NCI-H146 treated with DMSO at 0.1 percent for 48 hours (cell line): ENCODE measurements at regions not wholly inside any gene's neighbourhood (a gene's known extent, or its start where the extent isn't known, plus 50 kb on each side); places are given as distances from the start of the nearest gene placed in this dataset.
"Not testable (repeated sequence)": the region's sequence is repeated elsewhere in the genome, so short reads cannot be mapped to it uniquely, and the experiment has no call there.

Source experiments
- DNase-seq: peaks from one replicate; lab custom pipeline; 2025; ENCODE audit not compliant: unreplicated experiment; lab: John Stamatoyannopoulos, UW

DNA sequence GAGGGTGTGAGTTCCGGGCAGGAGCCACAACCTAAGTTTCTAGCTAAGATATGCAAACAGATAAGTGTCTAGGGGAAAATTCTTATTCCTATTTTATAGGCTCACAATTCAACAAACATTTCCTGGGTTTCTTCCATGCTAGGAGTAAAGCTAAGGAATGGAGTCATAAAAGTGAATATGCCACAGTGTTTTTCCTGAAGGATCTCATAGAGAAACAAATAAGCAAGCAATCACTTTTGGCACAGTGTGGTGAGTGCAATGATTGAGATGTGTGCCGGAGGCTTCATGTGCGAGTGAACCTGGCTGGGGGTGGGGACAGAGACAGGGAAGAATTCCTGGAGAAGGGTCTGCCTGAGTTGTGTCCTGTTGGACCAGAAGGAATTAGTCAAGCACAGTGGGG lies 147.4 kb downstream of the TENT5C start:
- DNase-seq: no peak

DNA sequence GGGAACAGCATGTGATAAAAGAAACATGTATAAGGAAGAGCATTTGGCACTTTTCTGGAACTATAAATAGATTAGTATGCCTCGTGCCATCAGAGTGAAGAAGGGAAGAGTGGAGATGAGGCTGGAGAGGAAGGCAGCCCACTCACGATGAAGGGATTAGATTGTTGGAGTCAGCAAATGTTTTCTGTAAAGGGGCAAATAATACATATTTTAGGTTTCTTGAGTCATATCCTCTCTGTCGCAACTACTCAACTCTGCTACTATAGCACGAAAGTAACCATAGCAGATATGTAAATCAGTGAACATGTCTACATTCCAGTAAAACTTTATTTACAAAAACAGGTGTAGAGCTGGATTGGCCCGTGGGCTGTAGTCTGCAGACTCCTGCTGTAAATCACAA lies 147.8 kb downstream of the TENT5C start:
- no peak for DNase-seq

DNA sequence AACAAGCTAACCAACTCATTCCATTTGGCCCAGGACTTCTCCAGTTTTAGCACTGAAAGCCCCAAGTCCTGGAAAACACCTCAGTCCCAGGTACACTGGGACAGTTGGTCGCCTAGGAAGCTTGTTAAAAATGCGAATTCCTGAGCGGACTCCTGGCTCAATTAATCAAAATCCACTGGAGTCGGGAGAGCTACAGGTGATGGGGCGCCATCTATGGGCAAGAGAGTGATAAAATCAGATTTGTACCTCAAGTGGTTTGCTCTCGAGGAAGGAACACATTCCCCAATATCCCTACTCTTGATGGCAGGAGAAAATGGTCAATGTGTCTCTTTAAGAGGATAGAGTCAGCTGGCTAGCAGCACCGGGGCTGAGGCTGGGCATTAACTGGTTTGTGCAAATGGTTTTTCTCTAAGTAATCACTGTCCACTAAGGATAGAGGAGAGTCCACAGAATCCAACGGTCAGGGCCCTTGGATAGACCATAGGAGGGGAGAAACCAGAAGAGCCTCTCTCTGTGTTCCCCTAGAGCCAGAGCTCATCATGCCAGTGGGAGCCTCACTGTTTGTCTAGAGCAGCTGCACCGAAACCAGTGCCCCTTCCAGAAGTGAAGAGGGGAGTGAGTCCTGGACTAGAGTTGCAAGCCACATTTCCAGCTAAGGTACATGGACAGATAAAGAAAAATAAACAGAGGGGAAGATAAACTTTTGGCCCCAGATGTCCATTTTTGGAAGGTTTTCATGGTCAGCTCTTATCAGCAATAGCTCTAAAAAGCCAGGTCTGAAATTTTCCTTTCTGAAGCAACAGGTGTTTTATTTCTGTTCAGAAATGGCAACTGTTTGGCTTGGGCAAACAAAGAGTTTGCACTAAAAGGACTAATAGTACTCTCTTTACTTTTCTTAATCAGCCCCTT lies 148.5 kb downstream of the TENT5C start:
- DNase-seq: peak; percentile 83

DNA sequence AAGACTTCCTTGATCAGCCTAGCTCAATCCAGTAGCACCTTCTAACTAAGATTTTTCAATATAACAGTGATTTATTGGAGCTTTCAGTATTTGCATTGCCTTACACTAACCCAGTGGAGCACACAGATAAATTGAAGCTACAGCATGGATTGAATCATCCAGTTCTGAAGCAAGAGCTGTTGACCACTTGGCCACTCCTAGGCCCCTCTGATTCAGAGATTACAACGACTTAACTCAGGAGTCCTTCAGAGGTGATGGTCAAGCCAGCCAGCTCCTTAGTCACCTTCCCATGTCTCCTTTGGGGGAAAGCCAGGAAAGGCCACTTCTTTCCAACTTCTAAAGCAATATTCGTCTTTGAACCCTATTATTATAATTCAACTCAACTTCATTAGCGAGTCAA lies 151.8 kb downstream of the TENT5C start:
- no peak for DNase-seq

DNA sequence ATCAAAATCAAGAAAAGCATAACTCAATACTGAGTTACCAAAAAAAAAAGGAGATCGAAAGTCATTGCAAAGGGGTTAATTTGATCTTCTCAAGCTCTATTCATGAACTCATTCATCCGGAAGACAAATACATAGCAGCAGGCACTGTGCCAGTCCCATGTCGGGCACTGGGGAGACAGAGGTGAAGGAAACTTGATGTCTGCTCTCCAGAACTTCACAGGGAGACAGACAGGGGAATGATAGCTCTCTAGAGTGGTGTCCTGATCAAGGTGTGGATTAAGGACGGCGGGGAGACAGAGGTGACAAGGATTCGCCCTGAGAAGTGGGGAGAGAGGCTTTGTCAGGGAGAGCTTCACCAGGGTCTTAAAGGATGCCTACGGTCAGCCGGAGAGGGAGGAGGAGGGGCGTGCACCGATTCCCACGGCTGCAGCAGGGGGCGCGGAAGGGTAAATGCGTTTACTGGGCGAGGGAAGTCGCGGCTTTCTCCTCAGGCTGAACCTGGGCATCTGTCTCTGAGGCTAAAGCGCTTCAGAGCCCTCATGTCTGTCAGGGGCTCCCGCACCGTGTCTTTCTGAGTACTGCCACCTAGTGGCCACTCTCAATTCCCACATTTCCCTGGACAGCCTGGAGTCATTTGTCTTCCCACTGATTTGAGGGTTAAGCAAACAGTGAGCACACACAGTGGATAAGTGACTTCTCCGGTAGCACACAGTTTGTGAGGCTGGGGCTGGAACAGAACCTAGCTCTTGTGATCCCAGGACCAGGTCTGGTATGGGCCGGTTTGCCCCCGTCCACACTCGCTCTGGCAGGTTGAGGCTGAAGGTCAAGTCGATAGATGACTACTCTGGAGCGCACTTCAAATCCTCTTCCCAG lies 152.8 kb downstream of the TENT5C start:
- DNase-seq: peak; percentile 72

DNA sequence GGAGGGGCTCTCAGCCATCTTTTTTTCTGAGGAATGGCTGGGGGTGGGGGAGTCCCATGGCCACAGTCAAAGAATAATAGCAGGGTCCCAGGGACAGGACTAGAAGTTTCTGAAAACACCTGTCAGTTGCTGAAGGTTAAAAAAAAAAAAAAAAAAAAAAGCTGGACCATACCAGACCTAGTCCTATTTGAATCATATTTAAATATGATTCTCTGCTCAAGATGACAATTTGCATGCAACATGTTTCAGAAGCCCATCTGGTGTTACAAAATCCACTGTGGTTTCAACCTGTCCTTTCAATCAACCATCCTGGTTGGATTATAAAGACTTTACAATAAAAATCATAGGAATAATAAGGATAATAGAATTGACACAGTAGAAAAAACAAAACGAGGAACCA lies 153.7 kb downstream of the TENT5C start:
- DNase-seq: no peak

DNA sequence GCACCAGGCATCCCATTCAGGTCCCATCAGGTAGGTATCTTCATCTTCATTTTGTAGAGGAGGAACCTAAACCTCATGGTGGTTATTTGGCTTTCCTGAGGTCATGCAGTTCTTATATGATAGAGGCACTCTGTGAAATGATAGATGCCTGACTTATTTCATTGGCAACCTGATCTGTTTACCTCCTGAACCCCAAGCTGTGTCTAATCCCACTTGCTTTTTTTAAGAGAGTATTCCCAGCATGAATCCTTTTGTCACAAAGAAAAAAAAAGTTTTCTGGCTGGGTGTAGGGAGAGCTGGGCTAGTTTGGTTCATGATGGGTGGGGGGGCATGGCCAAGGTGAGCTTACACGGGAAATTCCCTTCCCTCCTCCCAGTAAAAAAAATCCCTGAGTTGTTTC lies 154.2 kb downstream of the TENT5C start:
- DNase-seq: no peak

DNA sequence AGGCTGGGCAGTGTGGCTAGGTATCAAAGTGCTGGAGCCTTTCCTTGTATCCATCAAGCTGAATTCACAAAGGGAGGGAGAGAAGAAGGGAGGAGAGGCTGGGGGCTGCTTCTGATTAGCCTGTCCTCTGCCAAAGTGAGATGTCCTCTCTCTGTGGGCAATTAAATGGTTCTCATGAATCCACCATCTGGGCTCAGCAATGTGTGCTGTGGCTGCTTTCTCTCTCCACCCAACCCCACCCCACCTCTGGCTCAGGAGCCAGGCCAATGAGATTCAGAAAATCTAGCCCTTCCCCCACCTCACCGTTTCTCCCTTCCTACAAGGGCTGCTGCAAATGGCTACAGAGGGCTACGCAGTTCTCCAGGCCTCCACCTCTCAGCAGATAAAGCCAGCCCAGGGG lies 154.6 kb downstream of the TENT5C start:
- DNase-seq: no peak

DNA sequence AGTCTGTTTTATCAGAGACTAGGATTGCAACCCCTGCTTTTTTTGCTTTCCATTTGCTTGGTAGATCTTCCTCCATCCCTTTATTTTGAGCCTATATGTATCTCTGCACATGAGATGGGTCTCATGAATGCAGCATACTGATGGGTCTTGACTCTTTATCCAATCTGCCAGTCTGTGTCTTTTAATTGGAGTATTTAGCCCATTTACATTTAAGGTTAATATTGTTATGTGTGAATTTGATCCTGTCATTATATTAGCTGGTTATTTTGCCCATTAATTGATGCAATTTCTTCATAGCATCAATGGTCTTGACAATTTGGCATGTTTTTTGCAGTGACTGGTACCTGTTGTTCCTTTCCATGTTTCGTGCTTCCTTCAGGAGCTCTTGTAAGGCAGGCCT lies 161.7 kb downstream of the GDAP2 start:
- not testable (repeated sequence) for DNase-seq

DNA sequence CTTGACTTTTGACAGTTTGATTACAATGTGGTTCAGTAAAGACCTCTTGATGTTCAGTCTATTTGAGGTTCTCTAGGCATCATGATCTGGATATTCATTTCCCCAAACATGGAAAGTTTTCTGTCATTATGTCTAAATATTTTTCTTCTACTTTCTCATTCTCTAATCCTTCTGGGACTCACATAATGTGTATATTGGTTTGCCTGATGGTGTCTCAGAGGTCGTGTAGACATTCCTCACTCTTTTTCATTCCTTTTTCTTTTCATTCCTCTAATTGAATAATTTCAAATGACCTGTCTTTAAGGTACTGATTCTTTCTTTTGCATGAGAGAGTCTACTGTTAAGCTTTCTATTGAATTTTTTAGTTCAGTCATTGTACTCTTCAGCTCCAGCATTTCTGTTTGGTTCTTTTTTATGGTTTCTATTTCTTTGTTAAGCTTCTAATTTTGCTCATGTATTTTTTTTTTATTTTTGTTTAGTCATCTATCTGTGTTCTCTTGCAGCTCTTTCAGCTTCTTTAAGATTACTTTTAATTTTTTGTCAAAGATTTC lies 158.4 kb downstream of the GDAP2 start:
- DNase-seq: no peak

DNA sequence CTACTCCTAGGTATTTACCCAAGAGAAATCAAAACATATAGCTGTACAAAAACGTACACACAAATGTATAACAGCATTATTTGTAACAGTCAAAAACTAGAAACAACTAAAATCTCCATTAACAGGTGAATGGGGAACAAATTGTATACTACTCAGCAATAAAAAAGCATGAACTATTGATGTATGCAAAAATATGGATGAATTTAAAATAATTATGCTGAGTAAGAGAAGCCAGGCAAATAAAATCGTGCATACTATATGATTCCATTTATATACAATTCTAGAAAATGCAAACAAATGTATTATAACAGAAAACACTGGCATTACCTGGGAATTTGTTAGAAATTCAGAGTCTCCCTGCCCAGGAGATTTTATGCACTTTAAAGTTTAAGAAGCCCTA lies 150.1 kb downstream of the GDAP2 start:
- no peak for DNase-seq

DNA sequence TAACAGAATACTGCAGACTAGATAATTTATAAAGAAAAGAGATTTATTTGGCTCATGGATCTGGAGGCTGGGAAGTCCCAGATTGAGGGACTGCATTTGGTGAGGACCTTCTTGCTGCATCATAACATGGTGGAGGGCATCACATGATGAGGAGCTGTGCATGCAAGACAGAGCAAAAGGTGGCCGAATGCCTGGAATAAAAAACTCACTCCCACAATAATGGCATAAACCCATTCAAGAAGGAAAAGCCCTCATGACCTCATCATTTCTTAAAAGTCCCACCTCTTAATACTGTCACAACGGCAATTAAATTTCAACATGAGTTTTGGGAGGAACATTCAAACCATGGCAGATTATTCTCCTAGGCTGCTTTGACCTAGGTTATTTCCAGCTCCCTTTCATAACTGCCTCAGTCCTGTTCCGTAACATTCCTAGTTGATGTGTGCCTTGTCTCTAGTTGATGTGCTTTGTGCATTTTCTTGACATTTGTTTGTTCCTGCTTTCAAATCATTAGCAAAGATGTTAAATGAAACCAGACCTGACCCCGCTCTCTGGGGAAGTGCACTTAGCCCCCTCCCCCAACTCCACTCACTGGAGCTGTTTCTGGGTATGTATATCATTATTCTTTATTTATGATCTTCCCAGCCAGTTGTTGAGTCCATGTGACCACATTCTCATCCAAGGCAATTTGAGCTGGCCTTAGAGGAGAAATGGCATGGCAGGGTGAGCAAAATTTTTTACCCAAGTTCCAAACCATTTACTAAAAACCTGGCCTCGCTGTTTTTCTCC lies 148.5 kb downstream of the GDAP2 start:
- DNase-seq: no peak

DNA sequence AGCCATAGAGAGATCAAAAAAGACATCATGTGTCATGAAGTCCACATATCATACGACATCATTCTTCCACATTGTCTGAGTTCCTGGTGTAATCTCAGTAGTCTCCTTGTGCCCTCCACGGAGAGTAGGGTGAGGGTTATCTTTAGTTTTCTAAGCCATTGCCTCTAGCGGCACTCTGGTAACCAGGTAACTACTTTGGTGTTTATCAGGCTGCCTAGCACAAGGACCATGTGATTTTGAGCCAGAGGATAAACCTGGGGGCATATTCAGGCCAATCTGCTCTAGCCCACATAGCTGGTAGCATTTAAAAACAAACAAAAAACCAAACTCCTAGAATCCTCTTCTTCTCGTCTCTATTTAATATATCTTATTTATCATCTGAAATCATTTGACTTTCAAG lies 147.4 kb downstream of the GDAP2 start:
- DNase-seq: no peak

DNA sequence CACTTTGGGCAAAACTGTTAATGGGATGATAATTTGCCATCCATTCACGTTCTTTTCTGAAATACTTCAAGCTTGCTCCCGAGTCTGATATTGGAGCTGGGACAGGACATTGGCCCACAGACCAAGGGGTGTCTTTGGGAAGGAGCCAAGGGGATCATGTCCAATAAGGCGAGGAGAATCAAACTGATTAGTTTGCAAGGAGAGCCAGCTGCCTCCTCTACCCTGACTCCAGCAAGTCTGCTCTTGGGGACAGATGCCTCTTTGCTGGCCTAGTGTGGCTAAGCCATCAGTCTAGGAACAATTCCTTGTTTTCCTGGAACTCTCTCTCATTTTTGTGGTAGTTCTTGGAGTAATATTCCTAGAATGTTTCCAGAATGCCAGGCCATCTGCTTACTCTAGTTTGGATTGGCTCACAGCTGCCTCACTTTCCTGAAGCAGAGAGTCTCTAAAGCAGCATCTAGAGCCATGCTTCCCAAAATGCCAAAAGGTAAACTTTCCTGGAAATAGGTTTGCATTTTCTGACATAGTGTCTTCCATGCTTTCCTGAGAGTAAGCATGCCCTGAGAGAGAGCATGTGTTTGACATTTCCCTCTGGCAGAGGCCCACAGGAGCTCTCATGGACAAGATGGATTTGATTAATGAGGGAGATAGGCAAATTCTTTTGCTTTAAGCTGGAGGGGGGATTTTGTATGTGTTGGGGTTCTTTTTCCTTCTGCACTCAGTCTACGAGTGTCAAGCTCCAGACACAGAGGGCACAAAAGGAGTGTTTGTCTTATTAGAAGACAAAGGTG lies 145.6 kb downstream of the GDAP2 start:
- no peak for DNase-seq

DNA sequence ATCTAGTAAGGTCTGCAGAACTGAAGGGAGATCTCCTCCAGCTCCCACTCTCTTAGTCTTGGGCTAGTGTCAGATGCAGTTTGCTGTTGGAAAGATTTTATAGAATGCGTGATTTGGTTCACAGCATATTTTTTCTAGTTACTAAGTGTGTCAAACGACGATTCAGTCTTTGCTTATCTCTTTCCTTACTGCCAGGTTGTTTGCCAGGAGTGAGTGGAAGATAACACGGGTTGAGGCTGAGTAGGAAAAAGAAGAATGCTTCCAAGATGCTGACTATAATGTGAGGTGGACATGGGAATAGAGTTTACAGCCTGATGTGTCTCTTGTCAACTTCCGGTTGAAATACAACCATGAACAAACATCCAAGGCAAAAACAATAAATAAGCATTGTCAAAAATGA lies 141.4 kb downstream of the GDAP2 start:
- no peak for DNase-seq

DNA sequence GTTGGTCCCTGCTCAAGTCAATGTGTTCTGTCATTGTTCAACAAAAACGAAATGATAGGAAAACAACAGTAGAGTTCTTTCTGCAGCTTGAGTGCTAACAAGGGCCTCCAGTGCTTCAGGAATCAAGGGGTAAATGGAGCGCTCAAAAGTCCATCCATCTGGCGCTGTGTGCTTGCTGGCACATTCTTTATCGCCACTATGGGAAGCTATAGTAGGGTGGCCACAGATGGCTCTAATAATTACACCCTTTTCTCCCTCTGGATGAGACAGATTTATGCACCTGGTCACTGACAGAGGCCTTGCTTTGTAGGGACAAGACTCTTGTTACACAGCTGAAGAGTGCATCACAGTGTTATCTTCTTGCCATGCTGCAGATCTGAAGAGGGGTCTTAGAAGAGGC lies 136.0 kb downstream of the GDAP2 start:
- DNase-seq: no peak

DNA sequence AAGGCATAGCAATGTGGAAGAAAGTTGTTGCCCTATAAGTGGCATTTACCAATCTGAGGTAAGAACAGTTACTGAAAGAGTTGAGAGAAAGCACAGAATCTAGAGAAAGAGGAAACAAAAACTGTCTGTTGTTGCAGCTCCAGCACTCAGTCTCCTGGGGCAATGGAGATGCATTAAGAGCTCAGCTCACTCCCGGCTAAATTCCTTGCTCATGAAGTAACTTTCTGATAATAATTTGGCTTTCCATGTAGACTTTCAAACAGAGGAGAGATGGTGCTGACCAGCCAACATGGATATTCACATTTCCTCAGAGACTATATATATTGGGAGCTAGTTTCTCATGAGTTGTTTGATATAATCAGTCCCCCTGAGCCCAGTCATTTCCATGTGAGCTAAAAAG lies 135.3 kb downstream of the GDAP2 start:
- no peak for DNase-seq

DNA sequence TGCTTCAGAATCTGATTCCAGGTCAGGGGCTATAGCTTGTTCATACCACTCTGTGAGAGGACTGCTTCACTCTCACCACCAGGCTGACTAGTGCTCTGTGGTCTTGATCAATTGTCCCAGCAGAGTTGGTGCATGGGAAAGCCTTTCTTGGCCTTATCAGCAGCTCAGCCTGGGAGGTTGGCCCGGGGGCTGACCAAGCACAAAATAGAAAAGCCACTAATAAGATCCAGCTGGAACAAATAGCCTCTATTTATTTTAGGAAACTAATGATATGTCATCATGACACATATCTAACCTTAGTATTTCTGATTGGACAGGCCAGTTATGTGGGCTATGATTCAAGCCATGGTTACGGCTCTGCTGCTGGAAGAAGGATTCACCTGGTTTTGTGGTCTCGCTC lies 134.2 kb downstream of the GDAP2 start:
- DNase-seq: no peak

DNA sequence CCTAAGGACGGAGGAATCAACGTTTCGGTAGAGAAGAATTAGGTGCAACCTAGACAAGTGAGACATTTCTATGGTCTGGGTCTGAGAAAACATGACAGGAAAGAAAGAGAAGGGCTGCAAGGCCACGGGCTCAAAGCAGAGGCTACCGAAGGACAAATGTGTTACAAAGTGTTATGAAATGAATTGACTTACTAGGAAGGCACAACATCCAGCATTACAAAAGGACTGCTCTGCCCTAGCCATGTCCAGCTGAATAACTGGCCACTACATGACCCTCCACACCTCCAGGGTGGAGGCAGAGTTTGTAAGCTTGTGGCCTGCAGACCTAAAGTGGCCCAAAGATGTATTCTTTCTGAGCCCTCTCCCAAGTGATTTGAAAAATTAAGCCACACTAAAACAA lies 133.6 kb downstream of the GDAP2 start:
- no peak for DNase-seq

DNA sequence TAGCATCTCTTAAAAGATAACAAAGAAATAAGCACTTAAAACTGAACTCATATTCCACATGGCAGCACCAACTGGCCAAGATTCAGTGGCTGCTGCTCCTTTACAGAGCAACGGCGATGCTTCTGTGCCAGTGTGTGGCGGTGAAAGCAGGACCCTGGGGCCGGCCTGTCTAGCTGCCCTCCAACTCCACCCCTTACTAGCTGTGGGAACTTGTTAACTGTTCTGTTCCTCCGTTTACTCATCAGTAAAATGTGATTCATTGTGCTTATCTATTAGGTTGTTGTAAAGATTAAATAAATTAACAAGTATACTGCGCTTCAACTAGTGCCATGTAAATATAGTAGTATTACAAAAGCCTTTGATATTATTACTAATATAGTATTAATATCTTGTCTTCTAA lies 133.2 kb downstream of the GDAP2 start:
- DNase-seq: no peak
